Spleen (tissue), 11 donors: ENCODE measurements at regions not wholly inside any gene's neighbourhood (a gene's known extent, or its start where the extent isn't known, plus 50 kb on each side); places are given as distances from the start of the nearest gene placed in this dataset.

Experiments used
- DNase-seq: peaks from one replicate; pipeline ENCODE4 v3.0.0-alpha.2; 2020
- H3K27ac ChIP-seq, 8 donors: fragments of 200-600 bp; sonication (generic) in 7 of 8; 1 replicate in 4 of 8; 2 replicates in 4 of 8; pipeline versions ENCODE4 v1.5.0 to v1.8.0; 2016 to 2021; ENCODE audit warnings: inconsistent platforms in 4 of 8, mild to moderate bottlenecking in 4 of 8, moderate library complexity in 1 of 8
- H3K27me3 ChIP-seq, 7 donors: fragments of 200-600 bp; sonication (generic) in 6 of 7; replicated peaks in 1 of 7; 1 replicate in 4 of 7; 2 replicates in 3 of 7; pipeline versions ENCODE4 v1.5.0 to v1.8.0; 2016 to 2021; ENCODE audit warnings: inconsistent platforms in 3 of 7, mild to moderate bottlenecking in 1 of 7
- H3K36me3 ChIP-seq, 6 donors: fragments of 200-600 bp; sonication (generic) in 5 of 6; 1 replicate in 4 of 6; 2 replicates in 2 of 6; pipeline versions ENCODE4 v1.5.0 to v1.8.0; 2016 to 2021; ENCODE audit warnings: inconsistent platforms in 2 of 6
- H3K4me1 ChIP-seq, 6 donors: fragments of 200-600 bp; sonication (generic) in 5 of 6; 1 replicate in 3 of 6; 2 replicates in 3 of 6; pipeline versions ENCODE4 v1.5.0 to v1.8.0; 2016 to 2021; ENCODE audit warnings: inconsistent platforms in 3 of 6
- H3K4me3 ChIP-seq, 8 donors: fragments of 200-600 bp; sonication (generic) in 7 of 8; 1 replicate in 4 of 8; 2 replicates in 4 of 8; pipeline versions ENCODE4 v1.5.0 to v1.8.0; 2016 to 2021; ENCODE audit warnings: inconsistent platforms in 4 of 8, mild to moderate bottlenecking in 4 of 8, moderate library complexity in 2 of 8
- H3K9me3 ChIP-seq, 8 donors: fragments of 200-600 bp; sonication (generic) in 7 of 8; 1 replicate in 4 of 8; 2 replicates in 4 of 8; pipeline versions ENCODE4 v1.5.0 to v1.8.0; 2016 to 2021; ENCODE audit warnings: inconsistent platforms in 4 of 8
- POLR2A ChIP-seq, 3 donors: fragments of 450-650 bp; IDR thresholded peaks; one replicate each; pipeline ENCODE4 v1.5.1; 2017; ENCODE audit warnings: antibody characterized with exemption in 3 of 3, mild to moderate bottlenecking in 1 of 3
- POLR2AphosphoS5 ChIP-seq, 3 donors: sonication (generic); formaldehyde crosslinking; IDR thresholded peaks; one replicate each; pipeline ENCODE4 v1.5.1; 2017; ENCODE audit warnings: antibody characterized with exemption in 3 of 3
- WGBS, 5 donors: extraction: QIAGEN DNeasy Blood & Tissue Kit in 3 of 5; methylation state at CpG; one replicate each; pipeline versions ENCODE4 v1.1.5 to v1.1.7; 2013 to 2018; 5-methylcytosine and 5-hydroxymethylcytosine counted together
- intact Hi-C: fragments of 100-400 bp; cut with DNase I; formaldehyde crosslinking; loops from one replicate; pipeline ENCODE4 v1.15.0; 2023; ENCODE audit warnings: low total_unique reads
- TF ChIP-seq, protein P1 (sequence below), 11 experiments: fragments of 200-600 bp in 7 of 11; fragments of 450-650 bp in 4 of 11; sonication (generic) in 4 of 11; IDR thresholded peaks in 8 of 11; conservative IDR thresholded peaks in 3 of 11; 1 replicate in 7 of 11; 2 replicates in 4 of 11; pipeline versions ENCODE4 v1.4.0 to v1.8.0; 2016 to 2021; ENCODE audit warnings: antibody characterized with exemption in 11 of 11, inconsistent platforms in 4 of 11, mild to moderate bottlenecking in 1 of 11
- donor health status: healthy with polysubstance abuse.
- donor health status: DM: no; HTN: no; CAD: no; lungs with moderate emphysema.
- donor health status: DM: no; HTN: no; CAD: no.
- donor health status: Bipolar disorder and iron deficiency.
- donor health status: healthy.
- donor health status: DM: no; HTN: no; CAD: no.
- donor health status: DM: yes; HTN: yes; CAD: no.

DNA sequence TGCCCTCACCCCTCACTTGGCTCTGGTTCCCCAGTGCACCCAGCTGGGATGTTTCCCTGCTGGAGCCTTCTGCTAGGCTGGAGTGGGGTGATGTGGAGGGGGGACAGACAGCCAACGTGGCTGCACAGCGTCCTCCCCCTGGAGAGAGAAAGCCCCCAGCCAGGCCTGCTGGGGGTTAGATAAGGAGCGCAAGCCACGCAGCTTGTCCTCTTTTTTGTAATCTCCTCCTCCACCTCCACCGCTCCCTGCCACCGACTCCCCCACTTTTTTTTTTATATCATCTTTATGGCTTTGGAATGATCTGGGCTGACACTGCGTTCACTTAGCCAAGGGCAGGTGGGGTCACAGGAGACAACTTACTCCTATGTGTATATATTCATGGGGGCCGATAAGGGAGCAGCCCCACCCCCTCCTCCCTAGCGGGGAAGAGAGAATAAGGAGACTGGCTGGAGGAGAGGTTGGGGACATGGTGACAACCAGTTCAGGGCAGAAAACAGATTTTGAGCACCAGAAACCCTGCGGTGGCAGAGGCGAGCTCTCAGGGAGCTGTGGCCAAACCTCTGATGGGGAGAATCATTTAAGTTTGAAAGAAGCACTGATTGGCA, 169.9 kb upstream of the LHX5 start:
- 26 to 38% (median 30%) methylated on average over 11 of the region's 11 CpGs for WGBS, 5 donors

DNA sequence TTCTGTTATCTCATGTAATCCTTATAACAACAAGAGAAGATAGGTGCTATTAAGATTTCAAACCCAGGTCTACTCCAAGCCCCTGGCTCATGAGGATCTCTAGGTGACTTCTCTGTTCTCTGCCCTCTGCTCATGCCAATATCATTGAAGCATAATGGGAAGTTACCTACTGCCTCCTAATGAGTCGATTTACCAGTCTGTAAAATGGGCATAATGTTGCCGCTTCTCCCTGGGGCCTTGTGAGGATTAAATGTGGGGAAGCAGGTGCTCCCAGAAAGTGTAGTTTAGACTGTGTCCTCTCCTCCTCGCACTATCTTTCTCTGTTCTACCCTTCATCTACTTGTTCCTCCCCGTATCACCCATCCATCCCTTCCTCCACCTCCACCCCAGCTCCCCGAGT, 169.2 kb upstream of the LHX5 start:
- peaks cover 0 to 93% (median 17%) of the 10 kb centered on the region in 7 donors for H3K27me3 ChIP-seq
- no peaks in the 10 kb centered on the region for H3K9me3 ChIP-seq
- no peak overlapping the region for H3K4me3 ChIP-seq
- no peaks in the 10 kb centered on the region for H3K36me3 ChIP-seq
- WGBS, 5 donors = 54 to 71% (median 66%) methylated on average over 5 of the region's 5 CpGs
- no peak for TF ChIP-seq POLR2AphosphoS5 (IDR thresholded peaks at IDR 0.05)
- TF ChIP-seq, protein P1, sequence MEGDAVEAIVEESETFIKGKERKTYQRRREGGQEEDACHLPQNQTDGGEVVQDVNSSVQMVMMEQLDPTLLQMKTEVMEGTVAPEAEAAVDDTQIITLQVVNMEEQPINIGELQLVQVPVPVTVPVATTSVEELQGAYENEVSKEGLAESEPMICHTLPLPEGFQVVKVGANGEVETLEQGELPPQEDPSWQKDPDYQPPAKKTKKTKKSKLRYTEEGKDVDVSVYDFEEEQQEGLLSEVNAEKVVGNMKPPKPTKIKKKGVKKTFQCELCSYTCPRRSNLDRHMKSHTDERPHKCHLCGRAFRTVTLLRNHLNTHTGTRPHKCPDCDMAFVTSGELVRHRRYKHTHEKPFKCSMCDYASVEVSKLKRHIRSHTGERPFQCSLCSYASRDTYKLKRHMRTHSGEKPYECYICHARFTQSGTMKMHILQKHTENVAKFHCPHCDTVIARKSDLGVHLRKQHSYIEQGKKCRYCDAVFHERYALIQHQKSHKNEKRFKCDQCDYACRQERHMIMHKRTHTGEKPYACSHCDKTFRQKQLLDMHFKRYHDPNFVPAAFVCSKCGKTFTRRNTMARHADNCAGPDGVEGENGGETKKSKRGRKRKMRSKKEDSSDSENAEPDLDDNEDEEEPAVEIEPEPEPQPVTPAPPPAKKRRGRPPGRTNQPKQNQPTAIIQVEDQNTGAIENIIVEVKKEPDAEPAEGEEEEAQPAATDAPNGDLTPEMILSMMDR (IDR thresholded peaks at IDR 0.05 in 8 of 11, conservative IDR thresholded peaks at IDR 0.05 in 3 of 11) = no peak
- H3K27ac ChIP-seq = no peak overlapping the region
- no peak for DNase-seq
- intact Hi-C loops = no loop called here
- no peaks in the 10 kb centered on the region for H3K4me1 ChIP-seq

More for the DNA sequence above, 169.9 kb upstream of the LHX5 start:
- Histone ChIP-seq H3K27ac (no peak overlapping the region), H3K4me3 (no peak overlapping the region), H3K9me3 (no peaks in the 10 kb centered on the region), H3K4me1 (no peaks in the 10 kb centered on the region), H3K27me3 (peaks cover 0 to 93% (median 17%) of the 10 kb centered on the region in 7 donors), H3K36me3 (no peaks in the 10 kb centered on the region)
- DNase-seq = no peak
- TF ChIP-seq, protein P1 (IDR thresholded peaks at IDR 0.05 in 8 of 11, conservative IDR thresholded peaks at IDR 0.05 in 3 of 11) = no peak
- TF ChIP-seq POLR2AphosphoS5 (IDR thresholded peaks at IDR 0.05) = no peak
- TF ChIP-seq POLR2A (IDR thresholded peaks at IDR 0.05) = no peak
- intact Hi-C loops = no loop called here

DNA sequence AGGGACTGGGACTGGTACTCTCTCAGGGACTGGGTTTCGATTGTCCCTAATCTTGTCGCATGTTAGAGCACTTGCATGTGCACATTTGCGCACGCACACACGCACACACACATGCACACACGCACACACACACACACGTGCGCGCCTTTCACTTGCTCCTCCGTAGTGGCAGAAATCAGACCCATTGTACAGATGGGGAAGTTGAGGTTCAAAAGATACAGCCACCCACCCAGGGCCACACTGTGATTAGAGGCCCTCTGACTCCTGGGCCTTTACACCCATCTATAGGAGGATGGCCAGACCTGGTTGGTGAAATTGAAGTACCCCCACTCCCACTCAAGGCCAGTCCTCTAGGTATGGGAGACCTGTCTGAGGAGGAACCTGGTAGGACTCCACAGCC, 167.8 kb upstream of the LHX5 start:
- intact Hi-C loops = no loop called here
- Histone ChIP-seq H3K9me3 (no peaks in the 10 kb centered on the region), H3K27ac (no peak overlapping the region), H3K4me3 (no peak overlapping the region), H3K36me3 (no peaks in the 10 kb centered on the region), H3K27me3 (peaks cover 0 to 93% (median 17%) of the 10 kb centered on the region in 7 donors), H3K4me1 (no peaks in the 10 kb centered on the region)
- no peak for DNase-seq
- 85 to 91% (median 86%) methylated on average over 10 of the region's 10 CpGs for WGBS, 5 donors
- TF ChIP-seq POLR2AphosphoS5 (IDR thresholded peaks at IDR 0.05) (no peak), POLR2A (IDR thresholded peaks at IDR 0.05) (no peak)
- TF ChIP-seq, protein P1 (IDR thresholded peaks at IDR 0.05 in 8 of 11, conservative IDR thresholded peaks at IDR 0.05 in 3 of 11) = no peak

DNA sequence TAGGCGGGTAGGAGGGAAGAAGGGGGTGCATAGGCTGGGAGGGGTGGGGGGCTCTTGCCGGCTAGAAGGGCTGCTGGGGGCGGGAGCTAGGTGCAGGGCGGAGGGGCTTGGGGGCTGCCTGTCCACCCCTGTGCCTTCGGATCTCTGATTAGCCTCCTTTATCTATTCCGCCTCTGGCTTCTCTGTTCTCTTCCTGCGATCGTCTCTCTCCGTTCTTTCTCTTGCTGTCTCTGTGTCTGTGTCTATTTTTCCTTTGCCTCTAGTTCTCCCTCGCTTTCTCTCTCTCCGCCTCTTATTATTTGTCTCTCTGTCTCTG, 166.7 kb upstream of the LHX5 start:
- Histone ChIP-seq H3K27me3 (peaks cover 0 to 85% (median 17%) of the 10 kb centered on the region in 7 donors), H3K4me1 (no peaks in the 10 kb centered on the region), H3K27ac (no peak overlapping the region), H3K9me3 (peaks cover 0 to 2% (median 0%) of the 10 kb centered on the region in 8 donors), H3K4me3 (no peak overlapping the region), H3K36me3 (no peaks in the 10 kb centered on the region)
- DNase-seq = no peak
- intact Hi-C loops = no loop called here
- TF ChIP-seq POLR2A (IDR thresholded peaks at IDR 0.05) = no peak
- TF ChIP-seq, protein P1 (IDR thresholded peaks at IDR 0.05 in 8 of 11, conservative IDR thresholded peaks at IDR 0.05 in 3 of 11) = no peak
- TF ChIP-seq POLR2AphosphoS5 (IDR thresholded peaks at IDR 0.05) = no peak
- WGBS, 5 donors = 25 to 36% (median 27%) methylated on average over 10 to 11 of the region's 11 CpGs
